ENCODE measurements at regions not wholly inside any gene's neighbourhood (a gene's known extent, or its start where the extent isn't known, plus 50 kb on each side); places are given as distances from the start of the nearest gene placed in this dataset.
"Not testable (repeated sequence)": the region's sequence is repeated elsewhere in the genome, so short reads cannot be mapped to it uniquely, and the experiment has no call there.

DNA sequence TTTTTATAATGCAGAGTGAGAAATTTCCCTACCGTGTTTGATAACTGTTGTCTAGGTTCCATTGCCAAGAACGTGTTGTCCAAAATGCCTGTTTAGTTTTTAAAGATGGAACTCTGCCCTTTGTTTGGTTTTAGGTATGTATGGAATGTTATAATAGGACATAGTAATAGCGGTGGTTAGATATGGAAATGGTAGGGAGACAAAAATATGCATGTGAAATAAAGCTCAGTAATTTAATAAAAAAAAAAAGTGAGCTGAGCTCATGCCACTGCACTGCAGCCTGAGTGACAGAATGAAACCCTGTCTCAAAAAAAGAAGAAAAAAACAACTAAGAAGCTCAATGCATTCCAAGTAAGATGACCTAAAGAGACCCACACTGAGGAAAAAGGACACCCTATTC, 72.9 kb downstream of the ZNF783 start:
- Histone ChIP-seq H3K36me3 (ENCODE audit: control insufficient read depth, insufficient read depth, low read length) (no peaks in the 10 kb centered on the region), H3K4me3 (ENCODE audit: low read depth, low read length) (no peak overlapping the region), H3K27me3 (ENCODE audit: control insufficient read depth, insufficient read depth, low read length) (no peaks in the 10 kb centered on the region)
- DNase-seq (ENCODE audit: low read depth): no peak
- ChIA-PET CTCF (interaction anchor here (0.7 kb wide), 1 partner anchor 42 kb away, joined by 3 read pairs; no protein-coding TSS in a partner anchor), POLR2A (no interaction called here)
- TF ChIP-seq, protein P1, sequence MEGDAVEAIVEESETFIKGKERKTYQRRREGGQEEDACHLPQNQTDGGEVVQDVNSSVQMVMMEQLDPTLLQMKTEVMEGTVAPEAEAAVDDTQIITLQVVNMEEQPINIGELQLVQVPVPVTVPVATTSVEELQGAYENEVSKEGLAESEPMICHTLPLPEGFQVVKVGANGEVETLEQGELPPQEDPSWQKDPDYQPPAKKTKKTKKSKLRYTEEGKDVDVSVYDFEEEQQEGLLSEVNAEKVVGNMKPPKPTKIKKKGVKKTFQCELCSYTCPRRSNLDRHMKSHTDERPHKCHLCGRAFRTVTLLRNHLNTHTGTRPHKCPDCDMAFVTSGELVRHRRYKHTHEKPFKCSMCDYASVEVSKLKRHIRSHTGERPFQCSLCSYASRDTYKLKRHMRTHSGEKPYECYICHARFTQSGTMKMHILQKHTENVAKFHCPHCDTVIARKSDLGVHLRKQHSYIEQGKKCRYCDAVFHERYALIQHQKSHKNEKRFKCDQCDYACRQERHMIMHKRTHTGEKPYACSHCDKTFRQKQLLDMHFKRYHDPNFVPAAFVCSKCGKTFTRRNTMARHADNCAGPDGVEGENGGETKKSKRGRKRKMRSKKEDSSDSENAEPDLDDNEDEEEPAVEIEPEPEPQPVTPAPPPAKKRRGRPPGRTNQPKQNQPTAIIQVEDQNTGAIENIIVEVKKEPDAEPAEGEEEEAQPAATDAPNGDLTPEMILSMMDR (IDR thresholded peaks at IDR 0.05; ENCODE audit: insufficient read depth, low read depth, low read length): no peak

DNA sequence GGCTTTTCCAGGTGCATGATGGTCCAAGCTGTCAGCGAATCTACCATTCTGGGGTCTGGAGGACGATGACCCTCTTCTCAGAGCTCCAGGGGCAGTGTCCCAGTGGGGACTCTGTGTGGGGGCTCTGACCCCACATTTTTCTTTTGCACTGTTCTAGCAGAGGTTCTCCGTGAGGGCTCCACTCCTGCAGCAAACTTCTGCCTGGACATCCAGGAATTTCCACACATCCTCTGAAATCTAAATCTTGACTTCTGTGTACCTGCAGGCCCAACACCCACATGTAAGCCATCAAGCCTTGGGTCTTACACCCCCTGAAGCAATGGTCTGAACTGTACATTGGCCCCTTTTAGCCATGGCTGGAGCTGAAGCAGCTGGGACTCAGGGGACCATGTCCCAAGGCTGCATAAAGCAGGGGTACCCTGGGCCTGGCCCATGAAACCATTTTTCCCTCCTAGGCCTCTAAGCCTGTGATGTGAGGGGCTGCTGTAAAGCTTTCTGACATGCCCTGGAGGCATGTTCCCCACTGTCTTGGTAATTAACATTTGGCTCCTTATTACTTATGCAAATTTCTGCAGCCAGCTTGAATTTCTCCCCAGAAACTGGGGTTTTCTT, 86.9 kb downstream of the ZNF783 start:
- POLR2A ChIA-PET: no interaction called here
- Histone ChIP-seq H3K27me3 (ENCODE audit: control insufficient read depth, insufficient read depth, low read length) (no peaks in the 10 kb centered on the region), H3K4me3 (ENCODE audit: low read depth, low read length) (no peak overlapping the region), H3K36me3 (ENCODE audit: control insufficient read depth, insufficient read depth, low read length) (no peaks in the 10 kb centered on the region)
- CTCF ChIA-PET: no interaction called here
- TF ChIP-seq, protein P1 (IDR thresholded peaks at IDR 0.05; ENCODE audit: insufficient read depth, low read depth, low read length): no peak
- no peak for DNase-seq (ENCODE audit: low read depth)

DNA sequence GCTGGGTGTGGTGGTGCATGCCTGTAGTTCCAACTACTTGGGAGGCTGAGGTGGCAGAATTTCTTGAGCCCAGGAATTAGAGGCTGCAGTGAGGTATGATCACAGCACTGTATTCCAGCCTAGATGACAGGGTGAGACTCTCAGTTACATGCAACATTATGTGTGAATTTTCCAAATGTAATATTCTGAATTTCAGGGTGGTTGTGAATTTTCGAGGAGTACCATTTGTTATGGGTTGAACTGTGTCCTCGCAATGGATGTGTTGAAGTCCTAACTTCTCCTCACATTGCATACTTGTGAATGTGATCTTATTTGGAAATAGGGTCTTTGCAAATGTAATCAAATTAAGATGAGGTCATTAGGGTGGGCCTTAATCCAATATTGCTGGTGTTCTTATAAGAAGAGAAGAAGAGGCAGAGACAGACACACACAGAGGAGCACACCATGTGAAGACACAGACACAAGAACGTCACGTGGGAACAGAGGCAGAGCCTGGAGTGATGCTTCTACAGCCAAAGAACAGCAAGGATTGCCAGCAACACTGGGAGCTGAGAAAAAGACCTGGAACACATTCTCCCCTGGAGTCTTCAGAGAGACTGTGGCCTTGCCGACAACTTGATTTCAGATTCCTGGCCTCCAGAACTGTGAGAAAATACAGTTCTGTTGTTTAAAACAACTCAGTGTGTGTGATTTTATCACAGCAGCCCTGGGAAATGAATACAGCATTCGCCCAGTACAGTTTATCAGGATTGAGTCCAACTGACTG, 91.9 kb downstream of the ZNF783 start:
- POLR2A ChIA-PET: no interaction called here
- H3K27me3 ChIP-seq (ENCODE audit: control insufficient read depth, insufficient read depth, low read length): peaks cover 2% of the 10 kb centered on the region; the same call in 1 of the 2 replicates
- DNase-seq (ENCODE audit: low read depth): no peak
- H3K4me3 ChIP-seq (ENCODE audit: low read depth, low read length): no peak overlapping the region
- H3K36me3 ChIP-seq (ENCODE audit: control insufficient read depth, insufficient read depth, low read length): no peaks in the 10 kb centered on the region
- TF ChIP-seq, protein P1 (IDR thresholded peaks at IDR 0.05; ENCODE audit: insufficient read depth, low read depth, low read length): no peak
- CTCF ChIA-PET: no interaction called here

DNA sequence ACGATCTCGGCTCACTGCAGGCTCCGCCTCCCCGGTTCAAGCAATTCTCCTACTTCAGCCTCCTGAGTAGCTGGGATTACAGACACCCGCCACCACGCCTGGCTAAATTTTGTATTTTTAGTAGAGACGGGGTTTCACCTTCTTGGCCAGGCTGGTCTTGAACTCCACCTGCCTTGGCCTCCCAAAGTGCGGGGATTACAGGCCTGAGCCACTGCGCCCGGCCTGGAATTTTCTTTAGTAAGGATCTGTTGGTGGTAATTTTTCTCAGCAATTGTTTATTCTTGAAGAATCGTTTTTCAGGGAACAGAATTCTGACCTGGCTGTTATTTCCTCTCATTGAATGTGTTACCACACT, 93.0 kb downstream of the ZNF783 start:
- DNase-seq (ENCODE audit: low read depth); H3K4me3 ChIP-seq (ENCODE audit: low read depth, low read length); H3K27me3 ChIP-seq (ENCODE audit: control insufficient read depth, insufficient read depth, low read length); POLR2A ChIA-PET; H3K36me3 ChIP-seq (ENCODE audit: control insufficient read depth, insufficient read depth, low read length): not testable (repeated sequence)
- CTCF ChIA-PET: interaction anchor here (1.3 kb wide), 1 partner anchor 21 kb away, joined by 3 read pairs; no protein-coding TSS in a partner anchor

DNA sequence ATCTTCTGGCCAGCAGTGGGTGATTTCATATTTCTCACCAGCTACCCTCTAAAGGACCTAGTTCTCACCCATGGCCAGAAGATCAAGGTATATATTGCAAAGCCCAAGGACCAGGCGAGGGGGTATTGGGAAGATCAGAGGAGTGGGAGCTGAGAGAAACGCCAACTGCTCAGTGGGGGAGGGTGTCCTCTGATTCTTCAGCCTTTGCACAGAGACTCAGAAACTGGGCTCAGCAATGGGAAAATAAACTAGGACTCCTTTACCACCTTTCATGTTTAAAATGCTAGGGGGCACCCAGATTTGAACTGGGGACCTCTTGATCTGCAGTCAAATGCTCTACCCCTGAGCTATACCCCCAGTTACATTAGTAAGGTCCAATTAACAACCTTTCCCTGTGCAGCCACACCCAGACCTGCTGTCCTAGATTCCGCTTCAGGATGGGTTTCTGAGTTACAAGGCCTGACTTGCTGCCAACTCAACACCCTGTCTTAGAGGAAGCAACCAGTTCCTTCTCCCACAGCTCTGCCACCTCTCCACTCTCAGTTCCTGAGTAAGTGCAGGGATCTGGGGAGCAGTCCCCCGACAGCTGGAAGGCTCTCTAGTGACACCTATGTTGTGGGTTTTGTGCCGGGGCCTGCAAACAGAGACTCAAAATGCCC, 93.5 kb downstream of the ZNF783 start:
- TF ChIP-seq, protein P1 (IDR thresholded peaks at IDR 0.05; ENCODE audit: insufficient read depth, low read depth, low read length): no peak
- Histone ChIP-seq H3K4me3 (ENCODE audit: low read depth, low read length) (no peak overlapping the region), H3K27me3 (ENCODE audit: control insufficient read depth, insufficient read depth, low read length) (peaks cover 2% of the 10 kb centered on the region; the same call in 1 of the 2 replicates), H3K36me3 (ENCODE audit: control insufficient read depth, insufficient read depth, low read length) (no peaks in the 10 kb centered on the region)
- CTCF ChIA-PET: interaction anchor here (1.3 kb wide), 1 partner anchor 21 kb away, joined by 3 read pairs; no protein-coding TSS in a partner anchor
- DNase-seq (ENCODE audit: low read depth): no peak
- POLR2A ChIA-PET: no interaction called here

All from BJ (cell line).